GM12872 (cell line): ENCODE measurements at regions not wholly inside any gene's neighbourhood (a gene's known extent, or its start where the extent isn't known, plus 50 kb on each side); places are given as distances from the start of the nearest gene placed in this dataset.

Experiments
- TF ChIP-seq, protein P1 (sequence below): IDR thresholded peaks from 3 replicates; pipeline ENCODE4 v1.5.1; 2011; ENCODE audit warnings: low read depth, mild to moderate bottlenecking, low read length, moderate library complexity; ENCODE audit not compliant: insufficient read depth

- TF ChIP-seq, protein P1, sequence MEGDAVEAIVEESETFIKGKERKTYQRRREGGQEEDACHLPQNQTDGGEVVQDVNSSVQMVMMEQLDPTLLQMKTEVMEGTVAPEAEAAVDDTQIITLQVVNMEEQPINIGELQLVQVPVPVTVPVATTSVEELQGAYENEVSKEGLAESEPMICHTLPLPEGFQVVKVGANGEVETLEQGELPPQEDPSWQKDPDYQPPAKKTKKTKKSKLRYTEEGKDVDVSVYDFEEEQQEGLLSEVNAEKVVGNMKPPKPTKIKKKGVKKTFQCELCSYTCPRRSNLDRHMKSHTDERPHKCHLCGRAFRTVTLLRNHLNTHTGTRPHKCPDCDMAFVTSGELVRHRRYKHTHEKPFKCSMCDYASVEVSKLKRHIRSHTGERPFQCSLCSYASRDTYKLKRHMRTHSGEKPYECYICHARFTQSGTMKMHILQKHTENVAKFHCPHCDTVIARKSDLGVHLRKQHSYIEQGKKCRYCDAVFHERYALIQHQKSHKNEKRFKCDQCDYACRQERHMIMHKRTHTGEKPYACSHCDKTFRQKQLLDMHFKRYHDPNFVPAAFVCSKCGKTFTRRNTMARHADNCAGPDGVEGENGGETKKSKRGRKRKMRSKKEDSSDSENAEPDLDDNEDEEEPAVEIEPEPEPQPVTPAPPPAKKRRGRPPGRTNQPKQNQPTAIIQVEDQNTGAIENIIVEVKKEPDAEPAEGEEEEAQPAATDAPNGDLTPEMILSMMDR, result no peak
Observed at GRCh38 chrY:14248878-14249576, 193.0 kb downstream of the VCY1B start.

DNA sequence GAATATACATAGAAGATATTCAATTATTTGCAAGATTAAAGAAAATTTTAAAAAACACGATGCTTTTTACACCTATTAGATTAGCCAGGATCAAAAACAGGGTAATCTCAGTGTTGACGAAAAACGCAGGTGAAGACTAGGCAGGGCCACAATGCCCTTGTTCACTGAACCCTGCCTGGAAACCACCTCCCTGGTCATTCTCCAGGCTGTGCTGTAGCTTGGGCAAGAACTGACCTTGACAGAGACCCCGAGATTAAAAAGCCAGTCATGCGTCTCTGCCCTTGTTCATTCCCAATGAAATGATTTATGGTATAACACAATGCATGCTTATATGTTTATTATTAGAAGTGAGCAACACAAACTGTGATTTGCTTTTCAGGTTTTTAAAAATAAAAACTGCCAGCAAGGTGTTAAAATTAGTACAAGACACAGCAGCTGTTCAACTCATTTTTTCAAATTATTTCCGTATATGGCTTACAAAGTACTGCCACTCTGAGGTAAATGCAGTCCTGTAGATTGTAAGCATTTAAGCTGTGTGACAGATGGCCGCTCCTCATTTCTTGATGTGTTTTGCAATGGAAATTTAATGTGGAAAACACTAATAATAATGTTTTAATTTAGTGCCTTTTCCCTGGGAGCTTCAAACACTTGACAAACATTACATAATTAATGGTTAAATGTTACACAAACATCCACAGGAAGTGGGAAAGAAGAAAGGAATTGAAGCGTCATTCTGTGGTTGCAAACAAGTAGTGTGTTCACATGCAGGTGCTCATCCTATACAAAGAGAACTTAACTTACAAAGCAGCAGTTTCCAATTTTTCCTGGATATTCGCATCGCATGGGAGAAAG is 200.2 kb downstream of the VCY1B start:
- TF ChIP-seq, protein P1, result no peak

DNA sequence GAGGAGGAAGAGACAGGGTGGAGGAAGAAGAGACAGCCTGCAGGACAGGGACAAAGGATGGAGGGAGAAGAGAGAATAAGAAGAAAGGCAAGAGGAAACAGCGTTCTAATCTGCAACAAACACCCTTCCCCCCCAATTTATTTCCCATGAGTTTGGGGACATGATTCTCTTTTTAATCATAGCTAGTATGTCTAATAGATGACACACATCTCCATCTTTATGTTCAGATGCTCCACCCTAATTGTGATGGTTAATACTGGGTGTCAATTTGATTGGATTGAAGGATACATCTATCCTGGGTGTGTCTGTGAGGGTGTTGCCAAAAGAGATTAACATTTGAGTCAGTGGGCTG is 200.8 kb downstream of the VCY1B start:
- TF ChIP-seq, protein P1, result no peak

DNA sequence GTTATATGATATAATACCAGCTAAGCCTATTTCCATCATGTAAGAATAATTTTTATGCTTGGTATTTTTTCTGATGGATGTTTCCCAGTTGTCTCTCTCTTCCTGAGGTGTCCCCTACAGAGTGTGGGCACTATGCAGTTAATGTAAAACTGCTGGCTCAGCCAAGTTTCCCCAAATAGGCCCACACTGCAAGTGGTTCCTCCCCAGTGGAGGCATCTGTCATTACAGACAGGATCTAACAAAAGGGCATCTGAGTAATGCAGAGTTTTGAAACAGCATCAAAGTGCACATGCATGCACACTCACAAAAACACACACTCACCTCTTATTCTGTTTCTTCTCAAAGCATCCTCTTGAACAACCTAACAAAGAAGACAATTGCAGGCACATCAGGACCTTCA is 221.0 kb downstream of the VCY1B start:
- TF ChIP-seq, protein P1, result no peak

GRCh38 chrY:14290656-14291375 is 233.5 kb upstream of the NLGN4Y start:
- TF ChIP-seq, protein P1, result no peak

DNA sequence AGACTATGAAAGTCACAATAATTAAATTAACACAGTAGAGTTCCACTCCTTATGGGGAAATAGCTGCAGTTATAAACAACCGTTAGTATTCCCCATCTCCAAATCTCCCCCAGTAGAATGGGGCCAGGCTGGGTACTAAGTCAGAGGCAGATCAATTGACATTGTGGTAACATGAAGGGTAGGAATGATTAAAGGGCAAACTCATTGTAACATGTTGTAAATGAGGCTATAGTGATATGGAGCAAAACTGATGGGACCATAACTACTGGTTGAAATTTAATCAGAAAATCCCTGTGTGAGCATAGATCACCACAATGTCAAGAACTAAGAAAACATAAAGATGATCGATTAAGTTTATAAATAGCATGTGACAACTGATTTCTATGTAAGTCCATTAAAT is 231.9 kb upstream of the NLGN4Y start:
- TF ChIP-seq, protein P1, result no peak

DNA sequence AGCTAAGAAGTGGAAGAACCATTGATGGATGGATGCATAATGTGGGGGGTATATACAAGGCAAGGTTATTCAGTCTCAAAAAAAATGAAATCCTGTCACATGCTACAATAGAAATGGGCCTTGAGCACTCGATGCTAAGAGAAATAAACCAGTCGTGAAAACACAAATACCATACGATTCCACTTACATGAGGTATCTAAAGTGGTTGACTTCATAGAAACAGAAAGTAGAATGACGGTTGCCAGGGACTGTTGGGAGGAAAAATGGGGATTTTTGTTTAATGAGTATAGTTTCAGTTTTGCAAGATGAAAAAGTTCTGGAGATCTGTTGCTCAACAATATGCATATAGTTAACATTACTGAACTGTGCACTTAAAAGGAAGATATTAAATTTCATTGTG is 223.6 kb upstream of the NLGN4Y start:
- TF ChIP-seq, protein P1, result no peak
